Upper lobe of left lung (tissue), 4 donors: ENCODE measurements at regions not wholly inside any gene's neighbourhood (a gene's known extent, or its start where the extent isn't known, plus 50 kb on each side); places are given as distances from the start of the nearest gene placed in this dataset.

Experiments used
- CTCF ChIP-seq, 6 experiments: fragments of 450-650 bp in 4 of 6; fragments of 200-600 bp in 2 of 6; sonication (generic) in 2 of 6; IDR thresholded peaks; one replicate each; pipeline ENCODE4 v1.5.1; 2016 to 2019; ENCODE audit warnings: antibody characterized with exemption in 6 of 6
- EP300 ChIP-seq, 4 donors: sonication (generic); formaldehyde crosslinking; IDR thresholded peaks; one replicate each; pipeline ENCODE4 v1.5.1; 2017; ENCODE audit warnings: antibody characterized with exemption in 4 of 4, control low read depth in 2 of 4
- POLR2A ChIP-seq, 4 donors: fragments of 450-650 bp; IDR thresholded peaks; one replicate each; pipeline ENCODE4 v1.5.1; 2016 to 2017; ENCODE audit warnings: antibody characterized with exemption in 4 of 4, mild to moderate bottlenecking in 2 of 4
- POLR2AphosphoS5 ChIP-seq, 2 donors: sonication (generic); formaldehyde crosslinking; IDR thresholded peaks; one replicate each; pipeline ENCODE4 v1.5.1; 2017; ENCODE audit warnings: antibody characterized with exemption in 2 of 2

- TF ChIP-seq CTCF (IDR thresholded peaks at IDR 0.05): no peak
- TF ChIP-seq POLR2A (IDR thresholded peaks at IDR 0.05): no peak
- TF ChIP-seq POLR2AphosphoS5 (IDR thresholded peaks at IDR 0.05): no peak
- no peak for TF ChIP-seq EP300 (IDR thresholded peaks at IDR 0.05)
These were observed 78.6 kb upstream of the MPP7 start for GRCh38 chr10:28381466-28381865.
